Spleen (tissue), 11 donors: ENCODE measurements at regions not wholly inside any gene's neighbourhood (a gene's known extent, or its start where the extent isn't known, plus 50 kb on each side); places are given as distances from the start of the nearest gene placed in this dataset.

Experiments used
- DNase-seq: peaks from one replicate; pipeline ENCODE4 v3.0.0-alpha.2; 2020
- H3K27ac ChIP-seq, 8 donors: fragments of 200-600 bp; sonication (generic) in 7 of 8; 1 replicate in 4 of 8; 2 replicates in 4 of 8; pipeline versions ENCODE4 v1.5.0 to v1.8.0; 2016 to 2021; ENCODE audit warnings: inconsistent platforms in 4 of 8, mild to moderate bottlenecking in 4 of 8, moderate library complexity in 1 of 8
- H3K27me3 ChIP-seq, 7 donors: fragments of 200-600 bp; sonication (generic) in 6 of 7; replicated peaks in 1 of 7; 1 replicate in 4 of 7; 2 replicates in 3 of 7; pipeline versions ENCODE4 v1.5.0 to v1.8.0; 2016 to 2021; ENCODE audit warnings: inconsistent platforms in 3 of 7, mild to moderate bottlenecking in 1 of 7
- H3K36me3 ChIP-seq, 6 donors: fragments of 200-600 bp; sonication (generic) in 5 of 6; 1 replicate in 4 of 6; 2 replicates in 2 of 6; pipeline versions ENCODE4 v1.5.0 to v1.8.0; 2016 to 2021; ENCODE audit warnings: inconsistent platforms in 2 of 6
- H3K4me1 ChIP-seq, 6 donors: fragments of 200-600 bp; sonication (generic) in 5 of 6; 1 replicate in 3 of 6; 2 replicates in 3 of 6; pipeline versions ENCODE4 v1.5.0 to v1.8.0; 2016 to 2021; ENCODE audit warnings: inconsistent platforms in 3 of 6
- H3K4me3 ChIP-seq, 8 donors: fragments of 200-600 bp; sonication (generic) in 7 of 8; 1 replicate in 4 of 8; 2 replicates in 4 of 8; pipeline versions ENCODE4 v1.5.0 to v1.8.0; 2016 to 2021; ENCODE audit warnings: inconsistent platforms in 4 of 8, mild to moderate bottlenecking in 4 of 8, moderate library complexity in 2 of 8
- H3K9me3 ChIP-seq, 8 donors: fragments of 200-600 bp; sonication (generic) in 7 of 8; 1 replicate in 4 of 8; 2 replicates in 4 of 8; pipeline versions ENCODE4 v1.5.0 to v1.8.0; 2016 to 2021; ENCODE audit warnings: inconsistent platforms in 4 of 8
- CTCF ChIP-seq, 11 experiments: fragments of 200-600 bp in 7 of 11; fragments of 450-650 bp in 4 of 11; sonication (generic) in 4 of 11; IDR thresholded peaks in 8 of 11; conservative IDR thresholded peaks in 3 of 11; 1 replicate in 7 of 11; 2 replicates in 4 of 11; pipeline versions ENCODE4 v1.4.0 to v1.8.0; 2016 to 2021; ENCODE audit warnings: antibody characterized with exemption in 11 of 11, inconsistent platforms in 4 of 11, mild to moderate bottlenecking in 1 of 11
- POLR2A ChIP-seq, 3 donors: fragments of 450-650 bp; IDR thresholded peaks; one replicate each; pipeline ENCODE4 v1.5.1; 2017; ENCODE audit warnings: antibody characterized with exemption in 3 of 3, mild to moderate bottlenecking in 1 of 3
- POLR2AphosphoS5 ChIP-seq, 3 donors: sonication (generic); formaldehyde crosslinking; IDR thresholded peaks; one replicate each; pipeline ENCODE4 v1.5.1; 2017; ENCODE audit warnings: antibody characterized with exemption in 3 of 3
- WGBS, 5 donors: extraction: QIAGEN DNeasy Blood & Tissue Kit in 3 of 5; methylation state at CpG; one replicate each; pipeline versions ENCODE4 v1.1.5 to v1.1.7; 2013 to 2018; 5-methylcytosine and 5-hydroxymethylcytosine counted together
- intact Hi-C: fragments of 100-400 bp; cut with DNase I; formaldehyde crosslinking; loops from one replicate; pipeline ENCODE4 v1.15.0; 2023; ENCODE audit warnings: low total_unique reads
- donor health status: healthy with polysubstance abuse.
- donor health status: DM: no; HTN: no; CAD: no; lungs with moderate emphysema.
- donor health status: DM: no; HTN: no; CAD: no.
- donor health status: Bipolar disorder and iron deficiency.
- donor health status: healthy.
- donor health status: DM: no; HTN: no; CAD: no.
- donor health status: DM: yes; HTN: yes; CAD: no.

GRCh38 chr2:8541636-8542035 lies 140.2 kb upstream of the ID2 start:
- TF ChIP-seq POLR2A (IDR thresholded peaks at IDR 0.05): no peak
- no peak for TF ChIP-seq CTCF (IDR thresholded peaks at IDR 0.05 in 8 of 11, conservative IDR thresholded peaks at IDR 0.05 in 3 of 11)
- TF ChIP-seq POLR2AphosphoS5 (IDR thresholded peaks at IDR 0.05): no peak
- peak; percentile 62 for DNase-seq
- Histone ChIP-seq H3K36me3 (no peaks in the 10 kb centered on the region), H3K4me1 (peaks cover 34 to 100% (median 78%) of the 10 kb centered on the region in 6 donors), H3K27me3 (peaks cover 0 to 48% (median 0%) of the 10 kb centered on the region in 7 donors), H3K4me3 (no peak overlapping the region), H3K27ac (peak overlapping the region in 1 of 8 donors; percentile 87), H3K9me3 (no peaks in the 10 kb centered on the region)
- intact Hi-C loops: no loop called here
- WGBS, 5 donors: 91 to 97% (median 96%) methylated on average over 14 of the region's 14 CpGs

GRCh38 chr2:8542381-8543059 lies 139.3 kb upstream of the ID2 start:
- peaks cover 0 to 46% (median 0%) of the 10 kb centered on the region in 7 donors for H3K27me3 ChIP-seq
- peaks cover 31 to 100% (median 75%) of the 10 kb centered on the region in 6 donors for H3K4me1 ChIP-seq
- TF ChIP-seq POLR2A (IDR thresholded peaks at IDR 0.05) (no peak), POLR2AphosphoS5 (IDR thresholded peaks at IDR 0.05) (no peak), CTCF (IDR thresholded peaks at IDR 0.05 in 8 of 11, conservative IDR thresholded peaks at IDR 0.05 in 3 of 11) (no peak)
- H3K4me3 ChIP-seq: no peak overlapping the region
- WGBS, 5 donors: 76 to 84% (median 84%) methylated on average over 5 of the region's 5 CpGs
- H3K9me3 ChIP-seq: no peaks in the 10 kb centered on the region
- intact Hi-C loops: no loop called here
- H3K27ac ChIP-seq: peak overlapping the region; percentile 68 to 88 (median 83)
- DNase-seq: peak; percentile 65
- no peaks in the 10 kb centered on the region for H3K36me3 ChIP-seq

- DNase-seq: peak; percentile 78
- Histone ChIP-seq H3K9me3 (no peaks in the 10 kb centered on the region), H3K4me1 (peaks cover 31 to 98% (median 70%) of the 10 kb centered on the region in 6 donors), H3K27me3 (peaks cover 0 to 49% (median 0%) of the 10 kb centered on the region in 7 donors), H3K27ac (peak overlapping the region; percentile 68 to 88 (median 83)), H3K36me3 (no peaks in the 10 kb centered on the region), H3K4me3 (peak overlapping the region in 1 of 8 donors; percentile 52)
- no peak for TF ChIP-seq POLR2A (IDR thresholded peaks at IDR 0.05)
- WGBS, 5 donors: 56 to 69% (median 61%) methylated on average over 3 to 6 of the region's 6 CpGs
- intact Hi-C loops: no loop called here
These were observed 138.8 kb upstream of the ID2 start for GRCh38 chr2:8543060-8543382.

GRCh38 chr2:8543383-8544170 lies 138.3 kb upstream of the ID2 start:
- peak; percentile 89 for DNase-seq
- Histone ChIP-seq H3K9me3 (no peaks in the 10 kb centered on the region), H3K36me3 (no peaks in the 10 kb centered on the region), H3K4me1 (peaks cover 31 to 93% (median 66%) of the 10 kb centered on the region in 6 donors), H3K4me3 (peak overlapping the region in 3 of 8 donors; percentile 7 to 52 (median 13)), H3K27ac (peak overlapping the region; percentile 68 to 88 (median 83)), H3K27me3 (peaks cover 0 to 46% (median 0%) of the 10 kb centered on the region in 7 donors)
- intact Hi-C loops: no loop called here
- TF ChIP-seq POLR2AphosphoS5 (IDR thresholded peaks at IDR 0.05): peak; percentile 73 to 78 (median 73)
- peak in 3 of 11 experiments; percentile 13 to 27 (median 14) for TF ChIP-seq CTCF (IDR thresholded peaks at IDR 0.05 in 8 of 11, conservative IDR thresholded peaks at IDR 0.05 in 3 of 11)
- TF ChIP-seq POLR2A (IDR thresholded peaks at IDR 0.05): no peak
- WGBS, 5 donors: 6 to 14% (median 10%) methylated on average over 26 to 29 of the region's 29 CpGs
